ENCODE measurements at regions not wholly inside any gene's neighbourhood (a gene's known extent, or its start where the extent isn't known, plus 50 kb on each side); places are given as distances from the start of the nearest gene placed in this dataset.

GRCh38 chr13:50711131-50711815 lies 132.2 kb downstream of the DLEU7 start:
- intact Hi-C loops (cut with DNase I) = no loop called here
- H3K4me3 ChIP-seq (ENCODE audit: low read length in 2 of 2) = no peak overlapping the region
- no peaks in the 10 kb centered on the region for H3K9me3 ChIP-seq (ENCODE audit: control insufficient read depth, low read length)
- no peaks in the 10 kb centered on the region for H3K36me3 ChIP-seq (ENCODE audit: control insufficient read depth in 1 of 2, insufficient read depth in 2 of 2, low read length in 1 of 2)
- H3K27ac ChIP-seq (ENCODE audit: low read depth in 1 of 2, low read length in 2 of 2) = no peak overlapping the region
- H3K4me1 ChIP-seq (ENCODE audit: control insufficient read depth in 1 of 2, insufficient read depth in 2 of 2, low read length in 2 of 2) = no peaks in the 10 kb centered on the region
- ATAC-seq (ENCODE audit: low FRiP score) (no peak), DNase-seq (no peak)
- H3K27me3 ChIP-seq (ENCODE audit: control insufficient read depth in 1 of 2, insufficient read depth in 2 of 2, low read length in 1 of 2) = peaks cover 0 to 2% of the 10 kb centered on the region in 2 donors
- WGBS, 2 donors = 66 to 75% methylated on average over 6 of the region's 6 CpGs

DNA sequence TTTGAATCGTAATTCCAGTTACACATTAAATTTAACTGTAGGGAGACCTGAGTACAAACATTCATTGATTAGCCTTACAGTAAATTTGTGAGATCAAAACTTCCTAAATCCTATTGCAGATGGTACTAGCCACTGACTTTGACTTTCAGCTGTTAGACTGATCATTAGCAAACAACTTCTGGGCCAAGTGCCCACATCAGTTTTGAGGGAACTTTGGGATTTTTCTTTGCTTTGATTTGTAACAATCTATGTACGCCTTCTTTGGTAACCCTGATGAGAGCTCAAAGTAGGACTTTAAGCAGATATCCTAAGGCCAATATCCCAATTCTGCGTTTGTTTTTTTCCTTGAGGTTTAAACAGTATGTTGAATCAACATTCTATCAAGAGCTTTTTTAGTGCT lies 131.5 kb downstream of the DLEU7 start:
- ATAC-seq (ENCODE audit: low FRiP score) (no peak), DNase-seq (no peak)
- H3K27ac ChIP-seq (ENCODE audit: low read depth in 1 of 2, low read length in 2 of 2) = no peak overlapping the region
- no peaks in the 10 kb centered on the region for H3K9me3 ChIP-seq (ENCODE audit: control insufficient read depth, low read length)
- H3K36me3 ChIP-seq (ENCODE audit: control insufficient read depth in 1 of 2, insufficient read depth in 2 of 2, low read length in 1 of 2) = no peaks in the 10 kb centered on the region
- no peak overlapping the region for H3K4me3 ChIP-seq (ENCODE audit: low read length in 2 of 2)
- 75 to 89% methylated on average over 3 of the region's 3 CpGs for WGBS, 2 donors
- H3K27me3 ChIP-seq (ENCODE audit: control insufficient read depth in 1 of 2, insufficient read depth in 2 of 2, low read length in 1 of 2) = peaks cover 0 to 2% of the 10 kb centered on the region in 2 donors
- intact Hi-C loops (cut with DNase I) = no loop called here
- H3K4me1 ChIP-seq (ENCODE audit: control insufficient read depth in 1 of 2, insufficient read depth in 2 of 2, low read length in 2 of 2) = no peaks in the 10 kb centered on the region

DNA sequence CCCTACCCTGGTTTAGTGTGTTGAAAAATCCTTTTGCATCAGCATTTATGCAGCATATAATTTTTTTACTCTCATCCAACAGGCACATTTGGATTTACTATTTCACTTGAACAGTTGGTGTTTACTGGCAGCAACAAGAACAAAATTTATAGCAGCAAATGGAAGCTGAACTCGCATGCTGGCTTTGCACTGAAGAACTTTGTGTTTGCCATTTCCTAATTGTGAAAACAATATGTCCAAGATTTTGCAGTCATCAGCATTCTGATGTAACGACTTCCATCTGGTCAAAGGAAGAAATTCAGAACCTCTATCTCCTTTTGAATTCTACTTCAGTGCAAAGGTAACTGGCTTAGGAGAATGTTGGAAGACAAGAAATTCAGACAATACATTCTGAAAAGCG lies 131.0 kb downstream of the DLEU7 start:
- Histone ChIP-seq H3K9me3 (ENCODE audit: control insufficient read depth, low read length) (no peaks in the 10 kb centered on the region), H3K27ac (ENCODE audit: low read depth in 1 of 2, low read length in 2 of 2) (no peak overlapping the region), H3K36me3 (ENCODE audit: control insufficient read depth in 1 of 2, insufficient read depth in 2 of 2, low read length in 1 of 2) (no peaks in the 10 kb centered on the region), H3K4me3 (ENCODE audit: low read length in 2 of 2) (no peak overlapping the region), H3K4me1 (ENCODE audit: control insufficient read depth in 1 of 2, insufficient read depth in 2 of 2, low read length in 2 of 2) (no peaks in the 10 kb centered on the region), H3K27me3 (ENCODE audit: control insufficient read depth in 1 of 2, insufficient read depth in 2 of 2, low read length in 1 of 2) (peaks cover 0 to 2% of the 10 kb centered on the region in 2 donors)
- 85 to 91% methylated on average over 3 of the region's 3 CpGs for WGBS, 2 donors
- ATAC-seq (ENCODE audit: low FRiP score) = no peak
- intact Hi-C loops (cut with DNase I) = no loop called here
- DNase-seq = no peak

GRCh38 chr13:50712881-50713280 lies 130.6 kb downstream of the DLEU7 start:
- Histone ChIP-seq H3K9me3 (ENCODE audit: control insufficient read depth, low read length) (no peaks in the 10 kb centered on the region), H3K27ac (ENCODE audit: low read depth in 1 of 2, low read length in 2 of 2) (no peak overlapping the region), H3K36me3 (ENCODE audit: control insufficient read depth in 1 of 2, insufficient read depth in 2 of 2, low read length in 1 of 2) (no peaks in the 10 kb centered on the region), H3K4me1 (ENCODE audit: control insufficient read depth in 1 of 2, insufficient read depth in 2 of 2, low read length in 2 of 2) (no peaks in the 10 kb centered on the region), H3K27me3 (ENCODE audit: control insufficient read depth in 1 of 2, insufficient read depth in 2 of 2, low read length in 1 of 2) (peaks cover 0 to 2% of the 10 kb centered on the region in 2 donors), H3K4me3 (ENCODE audit: low read length in 2 of 2) (no peak overlapping the region)
- WGBS, 2 donors = 91 to 93% methylated on average over 7 of the region's 7 CpGs
- DNase-seq (no peak), ATAC-seq (ENCODE audit: low FRiP score) (no peak)
- intact Hi-C loops (cut with DNase I) = no loop called here

DNA sequence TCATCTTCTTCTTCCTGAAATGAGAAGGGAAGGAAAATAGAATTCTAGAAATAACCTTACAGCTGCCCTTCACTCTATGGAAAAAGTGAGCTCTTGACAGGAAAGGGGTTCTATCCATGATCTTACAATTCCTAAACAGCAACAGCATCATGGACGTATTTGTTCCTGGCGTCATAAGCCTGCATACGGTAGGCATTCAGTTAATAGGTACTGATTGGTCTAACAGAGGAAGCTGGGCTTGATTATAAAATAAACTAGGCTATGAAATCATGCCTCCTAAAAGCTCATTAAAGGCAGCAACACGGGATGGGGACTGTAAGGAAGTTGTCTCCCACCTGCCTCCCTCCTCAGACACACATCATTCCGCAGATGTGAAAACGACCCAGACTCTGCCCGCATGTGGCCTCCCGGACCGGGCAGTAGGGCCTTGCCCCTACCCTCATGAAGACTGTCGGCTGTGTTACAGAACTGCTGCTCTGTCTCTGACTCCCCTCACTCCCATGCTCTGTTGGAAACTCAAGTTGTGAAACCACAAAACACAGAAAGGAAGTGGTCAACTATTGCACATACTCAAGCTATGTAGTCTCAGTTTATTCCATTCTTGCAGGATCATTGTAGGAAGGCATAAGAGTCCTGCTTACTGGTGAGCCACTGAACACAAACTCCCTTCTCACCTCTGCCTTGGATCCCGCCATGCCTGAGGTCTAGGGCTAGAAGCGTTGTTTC lies 129.8 kb downstream of the DLEU7 start:
- no peaks in the 10 kb centered on the region for H3K9me3 ChIP-seq (ENCODE audit: control insufficient read depth, low read length)
- no peak overlapping the region for H3K4me3 ChIP-seq (ENCODE audit: low read length in 2 of 2)
- DNase-seq (no peak), ATAC-seq (ENCODE audit: low FRiP score) (peak; percentile 65)
- WGBS, 2 donors = 82 to 89% methylated on average over 12 of the region's 12 CpGs
- no peaks in the 10 kb centered on the region for H3K4me1 ChIP-seq (ENCODE audit: control insufficient read depth in 1 of 2, insufficient read depth in 2 of 2, low read length in 2 of 2)
- intact Hi-C loops (cut with DNase I) = no loop called here
- no peak overlapping the region for H3K27ac ChIP-seq (ENCODE audit: low read depth in 1 of 2, low read length in 2 of 2)
- peaks cover 0 to 2% of the 10 kb centered on the region in 2 donors for H3K27me3 ChIP-seq (ENCODE audit: control insufficient read depth in 1 of 2, insufficient read depth in 2 of 2, low read length in 1 of 2)
- H3K36me3 ChIP-seq (ENCODE audit: control insufficient read depth in 1 of 2, insufficient read depth in 2 of 2, low read length in 1 of 2) = no peaks in the 10 kb centered on the region

DNA sequence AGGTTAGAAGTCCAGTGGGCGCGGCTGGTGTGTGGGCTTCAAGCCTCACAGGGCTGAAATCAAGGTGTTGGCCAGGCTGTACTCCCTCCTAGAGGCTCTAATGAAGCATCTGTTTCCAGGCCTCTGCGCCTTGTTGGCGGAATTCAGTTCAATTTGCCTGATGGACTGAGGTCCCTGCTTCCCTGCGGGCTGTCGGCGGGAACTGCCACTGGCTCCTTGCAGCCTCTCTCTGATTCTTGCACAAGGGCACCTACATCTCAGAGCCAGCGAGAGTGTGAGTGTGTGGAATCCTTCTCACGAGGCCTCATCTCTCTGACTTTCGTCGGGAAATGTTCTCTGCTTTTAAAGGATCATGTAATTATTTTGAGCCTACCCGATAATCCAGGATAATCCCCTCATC lies 128.6 kb downstream of the DLEU7 start:
- intact Hi-C loops (cut with DNase I) = no loop called here
- H3K27ac ChIP-seq (ENCODE audit: low read depth in 1 of 2, low read length in 2 of 2) = no peak overlapping the region
- ATAC-seq (ENCODE audit: low FRiP score) (no peak), DNase-seq (no peak)
- no peaks in the 10 kb centered on the region for H3K36me3 ChIP-seq (ENCODE audit: control insufficient read depth in 1 of 2, insufficient read depth in 2 of 2, low read length in 1 of 2)
- no peaks in the 10 kb centered on the region for H3K9me3 ChIP-seq (ENCODE audit: control insufficient read depth, low read length)
- H3K27me3 ChIP-seq (ENCODE audit: control insufficient read depth in 1 of 2, insufficient read depth in 2 of 2, low read length in 1 of 2) = peaks cover 0 to 2% of the 10 kb centered on the region in 2 donors
- 97 to 99% methylated on average over 12 of the region's 12 CpGs for WGBS, 2 donors
- no peak overlapping the region for H3K4me3 ChIP-seq (ENCODE audit: low read length in 2 of 2)
- H3K4me1 ChIP-seq (ENCODE audit: control insufficient read depth in 1 of 2, insufficient read depth in 2 of 2, low read length in 2 of 2) = no peaks in the 10 kb centered on the region

DNA sequence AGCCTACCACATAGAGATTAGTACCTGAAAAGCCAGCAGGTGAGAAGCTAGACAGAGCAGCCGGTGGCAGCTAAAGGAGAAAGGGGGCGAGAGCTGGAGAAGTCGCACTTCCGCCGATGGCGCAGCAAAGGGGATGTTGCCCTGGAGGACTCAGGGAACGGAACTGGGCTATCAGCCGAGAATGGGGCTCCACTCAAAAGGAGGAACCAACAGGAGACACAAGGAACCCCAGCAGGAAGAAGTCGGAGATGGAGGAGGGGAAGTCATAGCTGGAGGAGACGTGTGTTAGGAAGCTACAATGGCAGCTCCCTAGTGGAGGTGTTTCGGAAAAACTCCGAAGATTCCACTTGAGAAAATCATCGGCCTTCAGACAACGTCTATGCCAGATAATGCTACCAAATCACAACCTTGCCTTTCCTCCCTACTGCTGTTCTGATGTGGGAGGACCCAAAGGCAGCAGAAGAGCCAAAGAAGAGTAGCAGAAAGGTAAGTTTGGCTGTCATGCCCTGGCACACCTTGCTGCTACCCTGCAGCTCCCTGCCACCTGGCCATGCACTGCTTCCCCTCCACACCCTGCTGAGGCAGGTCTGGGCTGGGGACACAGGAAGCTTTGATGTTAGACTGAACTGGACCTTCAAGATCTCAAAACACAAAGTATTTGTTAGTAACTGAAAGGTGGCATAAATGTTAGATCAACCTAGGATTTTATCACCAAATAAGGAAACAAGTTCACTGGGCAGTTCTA lies 127.9 kb downstream of the DLEU7 start:
- ATAC-seq (ENCODE audit: low FRiP score) (peak; percentile 72), DNase-seq (peak in 1 of 2 donors; percentile 86)
- Histone ChIP-seq H3K36me3 (ENCODE audit: control insufficient read depth in 1 of 2, insufficient read depth in 2 of 2, low read length in 1 of 2) (no peaks in the 10 kb centered on the region), H3K27me3 (ENCODE audit: control insufficient read depth in 1 of 2, insufficient read depth in 2 of 2, low read length in 1 of 2) (peaks cover 0 to 2% of the 10 kb centered on the region in 2 donors), H3K4me1 (ENCODE audit: control insufficient read depth in 1 of 2, insufficient read depth in 2 of 2, low read length in 2 of 2) (no peaks in the 10 kb centered on the region), H3K4me3 (ENCODE audit: low read length in 2 of 2) (no peak overlapping the region), H3K9me3 (ENCODE audit: control insufficient read depth, low read length) (no peaks in the 10 kb centered on the region), H3K27ac (ENCODE audit: low read depth in 1 of 2, low read length in 2 of 2) (no peak overlapping the region)
- WGBS, 2 donors = 94 to 97% methylated on average over 14 of the region's 14 CpGs
- intact Hi-C loops (cut with DNase I) = no loop called here

DNA sequence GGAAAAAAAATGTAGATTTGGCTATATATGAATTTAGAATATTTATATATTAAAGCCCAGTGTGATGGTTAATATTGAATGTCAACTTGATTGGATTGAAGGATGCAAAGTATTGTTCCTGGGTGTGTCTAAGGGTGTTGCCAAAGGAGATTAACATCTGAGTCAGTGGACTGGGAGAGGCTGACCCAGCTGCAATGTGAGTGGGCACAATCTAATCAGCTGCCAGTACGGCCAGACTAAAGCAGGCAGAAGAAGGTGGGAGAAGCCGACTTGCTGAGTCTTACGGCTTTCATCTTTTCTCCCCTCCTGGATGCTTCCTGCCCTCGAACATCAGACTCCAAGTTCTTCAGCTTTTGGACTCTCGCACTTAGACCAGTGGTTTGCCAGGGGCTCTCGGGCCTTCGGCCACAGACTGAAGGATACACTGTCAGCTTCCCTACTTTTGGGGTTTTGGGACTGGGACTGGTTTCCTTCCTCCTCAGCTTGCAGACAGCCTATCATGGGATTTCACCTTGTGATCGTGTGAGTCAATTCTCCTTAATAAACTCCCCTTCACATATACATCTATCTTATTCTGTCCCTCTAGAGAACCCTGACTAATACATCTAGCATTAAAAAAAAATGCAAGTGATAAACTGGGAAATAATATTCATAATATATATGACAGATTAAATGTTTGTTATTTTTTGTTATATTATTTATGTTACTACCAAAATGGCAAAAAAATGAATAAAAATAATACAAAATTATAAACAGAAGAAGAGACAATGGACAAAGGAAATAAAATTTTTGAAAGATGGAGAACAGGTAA lies 122.4 kb downstream of the DLEU7 start:
- no peaks in the 10 kb centered on the region for H3K27me3 ChIP-seq (ENCODE audit: control insufficient read depth in 1 of 2, insufficient read depth in 2 of 2, low read length in 1 of 2)
- H3K27ac ChIP-seq (ENCODE audit: low read depth in 1 of 2, low read length in 2 of 2) = no peak overlapping the region
- peaks cover 1% of the 10 kb centered on the region for H3K9me3 ChIP-seq (ENCODE audit: control insufficient read depth, low read length)
- WGBS, 2 donors = 84 to 85% methylated on average over 8 of the region's 8 CpGs
- DNase-seq = peak in 1 of 2 donors; percentile 53
- no peaks in the 10 kb centered on the region for H3K36me3 ChIP-seq (ENCODE audit: control insufficient read depth in 1 of 2, insufficient read depth in 2 of 2, low read length in 1 of 2)
- intact Hi-C loops (cut with DNase I) = no loop called here
- no peak overlapping the region for H3K4me3 ChIP-seq (ENCODE audit: low read length in 2 of 2)
- H3K4me1 ChIP-seq (ENCODE audit: control insufficient read depth in 1 of 2, insufficient read depth in 2 of 2, low read length in 2 of 2) = no peaks in the 10 kb centered on the region
- no peak for ATAC-seq (ENCODE audit: low FRiP score)
